GM12878 (cell line): ENCODE measurements at regions not wholly inside any gene's neighbourhood (a gene's known extent, or its start where the extent isn't known, plus 50 kb on each side); places are given as distances from the start of the nearest gene placed in this dataset.

Source experiments
- ATAC-seq: fragments of 200-7000 bp; cut with Tn5 transposase; 3 replicates; pipeline ENCODE4 v1.9.1; 2020; ENCODE audit warnings: mild to moderate bottlenecking, moderate library complexity
- BruUV-seq: library from RNA; stranded (reverse); fragments of 400-500 nt; replicated peaks from 2 replicates; lab custom pipeline; 2021; lab: Mats Ljungman, UMichigan
- CTCF ChIA-PET: fragments of 300-600 bp; sonication (Branson Sonifier 250); formaldehyde crosslinking; extraction: SDS; loops from one replicate; lab custom pipeline; 2021; ENCODE audit warnings: inconsistent platforms; lab: Yijun Ruan, JAX
- POLR2A ChIA-PET: fragments of 350-600 bp; formaldehyde crosslinking; extraction: SDS; loops from one replicate; lab custom pipeline; 2021; ENCODE audit warnings: inconsistent platforms; lab: Charles Lee
- RAD21 ChIA-PET: fragments of 300-600 bp; sonication (Branson Sonifier 250); formaldehyde crosslinking; loops from one replicate; lab custom pipeline; 2023; ENCODE audit warnings: antibody characterized with exemption; ENCODE audit not compliant: unreplicated experiment; lab: Charles Lee
- SMC1A ChIA-PET: fragments of 300-600 bp; sonication (Branson Sonifier 250); formaldehyde crosslinking; loops from one replicate; lab custom pipeline; 2023; ENCODE audit not compliant: unreplicated experiment, uncharacterized antibody; lab: Charles Lee
- DNase-seq: peaks from one replicate; pipeline ENCODE4 v3.0.0-alpha.2; 2011; ENCODE audit warnings: low read depth, low spot score
- FAIRE-seq: peaks from 3 replicates; lab custom pipeline; 2011; peaks lifted over from hg19 to GRCh38; lab: Jason Lieb, UNC
- H2AFZ ChIP-seq: 2 replicates; pipeline ENCODE4 v1.6.0; 2011; ENCODE audit warnings: low read depth, low read length, control low read depth; ENCODE audit not compliant: control insufficient read depth
- H3K27ac ChIP-seq: 2 replicates; pipeline ENCODE4 v1.5.1; 2011; ENCODE audit warnings: control low read depth; ENCODE audit not compliant: control insufficient read depth, insufficient read depth
- H3K27me3 ChIP-seq, 2 experiments: replicated peaks in 1 of 2; 2 replicates each; pipeline versions ENCODE4 v1.6.0 to v1.6.1; 2011; ENCODE audit warnings: low read length in 1 of 2; ENCODE audit not compliant: control insufficient read depth in 2 of 2, insufficient read depth in 2 of 2
- H3K36me3 ChIP-seq, 2 experiments: 2 replicates each; pipeline ENCODE4 v1.5.1; 2011; ENCODE audit warnings: low read length in 1 of 2; ENCODE audit not compliant: control insufficient read depth in 2 of 2, insufficient read depth in 2 of 2
- H3K4me1 ChIP-seq: 2 replicates; pipeline ENCODE4 v1.6.1; 2011; ENCODE audit warnings: mild to moderate bottlenecking, low read length, moderate library complexity, mixed read lengths; ENCODE audit not compliant: control insufficient read depth, insufficient read depth
- H3K4me2 ChIP-seq: 2 replicates; pipeline ENCODE4 v1.6.0; 2011; ENCODE audit warnings: control low read depth; ENCODE audit not compliant: control insufficient read depth, insufficient read depth
- H3K4me3 ChIP-seq: fragments of 200-600 bp; sonication (generic); 2 replicates; pipeline ENCODE4 v1.5.1; 2016
- H3K79me2 ChIP-seq: 2 replicates; pipeline ENCODE4 v1.6.0; 2011; ENCODE audit warnings: low read length; ENCODE audit not compliant: control insufficient read depth, insufficient read depth
- H3K9ac ChIP-seq: 2 replicates; pipeline ENCODE4 v1.8.0; 2011; ENCODE audit warnings: low read length, control low read depth, mixed read lengths; ENCODE audit not compliant: control insufficient read depth, insufficient read depth
- H3K9me3 ChIP-seq: replicated peaks from 3 replicates; pipeline ENCODE4 v1.5.1; 2011; ENCODE audit warnings: mild to moderate bottlenecking, low read length; ENCODE audit not compliant: control insufficient read depth, insufficient read depth
- H4K20me1 ChIP-seq: 2 replicates; pipeline ENCODE4 v1.6.0; 2011; ENCODE audit not compliant: control insufficient read depth, insufficient read depth
- ASH2L ChIP-seq: fragments of 300-600, 200-600 bp; sonication (generic); IDR thresholded peaks from 2 replicates; pipeline ENCODE4 v1.6.1; 2017; ENCODE audit warnings: low read depth, mild to moderate bottlenecking, borderline replicate concordance
- CREM ChIP-seq: IDR thresholded peaks from 2 replicates; pipeline ENCODE4 v1.6.1; 2014; ENCODE audit warnings: antibody characterized with exemption, low read depth
- DPF2 ChIP-seq: fragments of 450-650 bp; IDR thresholded peaks from 2 replicates; pipeline ENCODE4 v1.6.1; 2017; ENCODE audit warnings: mild to moderate bottlenecking
- EED ChIP-seq: sonication (generic); IDR thresholded peaks from 2 replicates; pipeline ENCODE4 v1.6.1; 2016; ENCODE audit warnings: antibody characterized with exemption, low read depth
- EGR1 ChIP-seq, 2 experiments: IDR thresholded peaks; 1 replicate in 1 of 2; 2 replicates in 1 of 2; pipeline ENCODE4 v1.6.1; 2011 to 2012; ENCODE audit warnings: low read depth in 2 of 2, low read length in 2 of 2, borderline replicate concordance in 1 of 2, mild to moderate bottlenecking in 1 of 2, moderate library complexity in 1 of 2
- GABPA ChIP-seq: IDR thresholded peaks from 2 replicates; pipeline ENCODE4 v1.6.1; 2014; ENCODE audit warnings: antibody characterized with exemption, low read depth, mild to moderate bottlenecking, inconsistent platforms
- HCFC1 ChIP-seq: fragments of 150-350 bp; IDR thresholded peaks from 2 replicates; pipeline ENCODE4 v1.6.1; 2014; ENCODE audit warnings: low read length
- IKZF2 ChIP-seq, 2 experiments: fragments of 450-650 bp; IDR thresholded peaks; 2 replicates each; pipeline ENCODE4 v1.6.1; 2017; ENCODE audit warnings: mild to moderate bottlenecking in 2 of 2, moderate library complexity in 2 of 2
- NBN ChIP-seq: fragments of 450-650 bp; IDR thresholded peaks from 2 replicates; pipeline ENCODE4 v1.6.1; 2016
- SPI1 ChIP-seq: IDR thresholded peaks from 2 replicates; pipeline ENCODE4 v1.6.1; 2011; ENCODE audit warnings: low read depth, mild to moderate bottlenecking, low read length, moderate library complexity, borderline replicate concordance; ENCODE audit not compliant: insufficient read depth
- WGBS: methylation state at CpG from one replicate; pipeline ENCODE4 v1.1.6; 2016; ENCODE audit warnings: low lambda C conversion rate; ENCODE audit not compliant: insufficient replicate concordance, insufficient coverage; ENCODE audit errors: missing lambda C conversion rate; 5-methylcytosine and 5-hydroxymethylcytosine counted together
- in situ Hi-C: fragments of 300-500 bp; cut with MboI; formaldehyde crosslinking; loops from 9 replicates; pipeline ENCODE4 v1.14.3; 2018; ENCODE audit warnings: mixed read lengths
- intact Hi-C: fragments of 100-400 bp; cut with micrococcal nuclease; formaldehyde crosslinking; loops from one replicate; pipeline ENCODE4 v1.14.2; 2022; ENCODE audit not compliant: unreplicated experiment
- TF ChIP-seq, protein P1 (sequence below): IDR thresholded peaks from 2 replicates; pipeline ENCODE4 v1.6.1; 2012; ENCODE audit warnings: low read depth, low read length, improper control_type of control experiment
- TF ChIP-seq, protein P2 (sequence below): fragments of 450-650 bp; IDR thresholded peaks from 2 replicates; pipeline ENCODE4 v1.6.1; 2016; ENCODE audit warnings: mild to moderate bottlenecking
- TF ChIP-seq, protein P3 (sequence below): IDR thresholded peaks from 2 replicates; pipeline ENCODE4 v1.6.1; 2012; ENCODE audit warnings: low read length, inconsistent platforms
- TF ChIP-seq, protein P4 (sequence below): fragments of 450-650 bp; IDR thresholded peaks from 2 replicates; pipeline ENCODE4 v1.6.1; 2017; ENCODE audit warnings: borderline replicate concordance

DNA sequence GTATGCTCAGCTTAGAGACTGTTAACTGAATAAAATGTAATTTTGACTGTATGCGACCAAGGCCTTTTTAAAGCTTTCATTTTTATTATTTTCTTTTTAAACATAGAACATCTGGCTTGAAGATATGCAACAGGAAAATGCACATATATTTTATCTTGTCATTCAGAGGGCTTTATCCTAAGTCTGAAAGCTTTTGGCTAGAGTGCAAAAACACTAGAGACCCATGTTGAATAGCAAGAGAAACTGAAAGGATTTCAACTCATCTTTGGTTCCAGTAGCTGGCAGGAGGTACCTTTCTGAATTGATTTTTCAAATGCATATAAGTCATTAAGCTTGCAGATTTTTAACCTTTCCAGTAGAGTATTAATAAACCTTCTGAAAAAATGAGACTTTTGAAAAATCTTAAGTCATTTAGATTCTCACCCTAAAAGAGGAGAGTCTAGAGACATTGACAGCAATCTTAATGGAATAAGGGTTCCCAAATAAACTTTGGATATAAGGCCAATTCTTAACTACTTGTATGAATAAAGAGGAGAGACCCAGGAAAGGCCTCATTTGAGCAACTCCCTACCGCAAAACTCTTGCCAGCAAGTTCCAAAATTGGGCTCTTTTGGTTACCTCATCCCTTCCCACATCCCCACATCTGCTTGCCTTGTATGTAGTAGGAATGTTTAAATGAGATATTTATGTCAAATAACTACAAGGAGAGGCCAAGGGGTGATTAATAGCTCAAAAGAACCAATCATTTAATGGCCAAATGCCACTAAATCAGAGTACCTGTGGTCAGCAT, 454.4 kb downstream of the HTR7 start:
- no peak overlapping the region for H2AFZ ChIP-seq
- TF ChIP-seq EGR1 (IDR thresholded peaks at IDR 0.05; ENCODE audit: borderline replicate concordance in 1 of 2, low read depth in 2 of 2, low read length in 2 of 2) (no peak), GABPA (no peak), IKZF2 (IDR thresholded peaks at IDR 0.05) (no peak), DPF2 (no peak), SPI1 (no peak), EED (no peak), HCFC1 (no peak), NBN (no peak), CREM (no peak), ASH2L (no peak)
- TF ChIP-seq, protein P1, sequence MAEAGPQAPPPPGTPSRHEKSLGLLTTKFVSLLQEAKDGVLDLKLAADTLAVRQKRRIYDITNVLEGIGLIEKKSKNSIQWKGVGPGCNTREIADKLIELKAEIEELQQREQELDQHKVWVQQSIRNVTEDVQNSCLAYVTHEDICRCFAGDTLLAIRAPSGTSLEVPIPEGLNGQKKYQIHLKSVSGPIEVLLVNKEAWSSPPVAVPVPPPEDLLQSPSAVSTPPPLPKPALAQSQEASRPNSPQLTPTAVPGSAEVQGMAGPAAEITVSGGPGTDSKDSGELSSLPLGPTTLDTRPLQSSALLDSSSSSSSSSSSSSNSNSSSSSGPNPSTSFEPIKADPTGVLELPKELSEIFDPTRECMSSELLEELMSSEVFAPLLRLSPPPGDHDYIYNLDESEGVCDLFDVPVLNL = no peak
- TF ChIP-seq, protein P2, sequence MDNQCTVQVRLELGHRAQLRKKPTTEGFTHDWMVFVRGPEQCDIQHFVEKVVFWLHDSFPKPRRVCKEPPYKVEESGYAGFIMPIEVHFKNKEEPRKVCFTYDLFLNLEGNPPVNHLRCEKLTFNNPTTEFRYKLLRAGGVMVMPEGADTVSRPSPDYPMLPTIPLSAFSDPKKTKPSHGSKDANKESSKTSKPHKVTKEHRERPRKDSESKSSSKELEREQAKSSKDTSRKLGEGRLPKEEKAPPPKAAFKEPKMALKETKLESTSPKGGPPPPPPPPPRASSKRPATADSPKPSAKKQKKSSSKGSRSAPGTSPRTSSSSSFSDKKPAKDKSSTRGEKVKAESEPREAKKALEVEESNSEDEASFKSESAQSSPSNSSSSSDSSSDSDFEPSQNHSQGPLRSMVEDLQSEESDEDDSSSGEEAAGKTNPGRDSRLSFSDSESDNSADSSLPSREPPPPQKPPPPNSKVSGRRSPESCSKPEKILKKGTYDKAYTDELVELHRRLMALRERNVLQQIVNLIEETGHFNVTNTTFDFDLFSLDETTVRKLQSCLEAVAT = no peak
- TF ChIP-seq, protein P3, sequence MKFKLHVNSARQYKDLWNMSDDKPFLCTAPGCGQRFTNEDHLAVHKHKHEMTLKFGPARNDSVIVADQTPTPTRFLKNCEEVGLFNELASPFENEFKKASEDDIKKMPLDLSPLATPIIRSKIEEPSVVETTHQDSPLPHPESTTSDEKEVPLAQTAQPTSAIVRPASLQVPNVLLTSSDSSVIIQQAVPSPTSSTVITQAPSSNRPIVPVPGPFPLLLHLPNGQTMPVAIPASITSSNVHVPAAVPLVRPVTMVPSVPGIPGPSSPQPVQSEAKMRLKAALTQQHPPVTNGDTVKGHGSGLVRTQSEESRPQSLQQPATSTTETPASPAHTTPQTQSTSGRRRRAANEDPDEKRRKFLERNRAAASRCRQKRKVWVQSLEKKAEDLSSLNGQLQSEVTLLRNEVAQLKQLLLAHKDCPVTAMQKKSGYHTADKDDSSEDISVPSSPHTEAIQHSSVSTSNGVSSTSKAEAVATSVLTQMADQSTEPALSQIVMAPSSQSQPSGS = no peak
- TF ChIP-seq, protein P4, sequence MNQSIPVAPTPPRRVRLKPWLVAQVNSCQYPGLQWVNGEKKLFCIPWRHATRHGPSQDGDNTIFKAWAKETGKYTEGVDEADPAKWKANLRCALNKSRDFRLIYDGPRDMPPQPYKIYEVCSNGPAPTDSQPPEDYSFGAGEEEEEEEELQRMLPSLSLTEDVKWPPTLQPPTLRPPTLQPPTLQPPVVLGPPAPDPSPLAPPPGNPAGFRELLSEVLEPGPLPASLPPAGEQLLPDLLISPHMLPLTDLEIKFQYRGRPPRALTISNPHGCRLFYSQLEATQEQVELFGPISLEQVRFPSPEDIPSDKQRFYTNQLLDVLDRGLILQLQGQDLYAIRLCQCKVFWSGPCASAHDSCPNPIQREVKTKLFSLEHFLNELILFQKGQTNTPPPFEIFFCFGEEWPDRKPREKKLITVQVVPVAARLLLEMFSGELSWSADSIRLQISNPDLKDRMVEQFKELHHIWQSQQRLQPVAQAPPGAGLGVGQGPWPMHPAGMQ = no peak
- DNase-seq (no peak), ATAC-seq (no peak), FAIRE-seq (no peak)
- no peaks in the 10 kb centered on the region; a peak in 1 of 4 replicates for H3K27me3 ChIP-seq
- H3K9me3 ChIP-seq = no peaks in the 10 kb centered on the region
- in situ Hi-C loops = no loop called here
- no peaks in the 10 kb centered on the region for H3K36me3 ChIP-seq
- H3K4me1 ChIP-seq = no peaks in the 10 kb centered on the region
- H3K9ac ChIP-seq = no peak overlapping the region
- 43% methylated on average over 2 of the region's 2 CpGs for WGBS
- ChIA-PET CTCF (interaction anchor here (1.0 kb wide), 1 partner anchor 172 kb away, joined by 3 read pairs; no protein-coding TSS in a partner anchor), POLR2A (interaction anchor here (1.3 kb wide), 1 partner anchor 10 kb away, joined by 4 read pairs; no protein-coding TSS in a partner anchor), SMC1A (interaction anchor here (0.7 kb wide), 1 partner anchor 38 kb away, joined by 3 read pairs; no protein-coding TSS in a partner anchor), RAD21 (no interaction called here)
- no TSS peak for BruUV-seq
- intact Hi-C loops = no loop called here
- H4K20me1 ChIP-seq = no peaks in the 10 kb centered on the region
- H3K4me2 ChIP-seq = no peak overlapping the region
- no peak overlapping the region for H3K27ac ChIP-seq
- no peaks in the 10 kb centered on the region for H3K79me2 ChIP-seq
- no peak overlapping the region for H3K4me3 ChIP-seq
